BLaER1 treated with 17β-estradiol and CSF1 and Interleukin-3, amounts not matched to agents 10 nM and 100 nM (cell line): ENCODE measurements at regions not wholly inside any gene's neighbourhood (a gene's known extent, or its start where the extent isn't known, plus 50 kb on each side); places are given as distances from the start of the nearest gene placed in this dataset.

Experiments
- H3K27ac ChIP-seq, 11 experiments: shearing (Covaris generic); formaldehyde crosslinking; 2 replicates each; pipeline ENCODE4 v1.8.1; 2022
- H3K27me3 ChIP-seq, 11 experiments: shearing (Covaris generic); formaldehyde crosslinking; 2 replicates each; pipeline ENCODE4 v1.8.1; 2022
- H3K36me3 ChIP-seq, 11 experiments: shearing (Covaris generic); formaldehyde crosslinking; 2 replicates each; pipeline ENCODE4 v1.8.1; 2022
- H3K4me1 ChIP-seq, 10 experiments: shearing (Covaris generic); formaldehyde crosslinking; 2 replicates each; pipeline ENCODE4 v1.8.1; 2022
- H3K4me2 ChIP-seq, 11 experiments: shearing (Covaris generic); formaldehyde crosslinking; 2 replicates each; pipeline ENCODE4 v1.8.1; 2022
- H3K4me3 ChIP-seq, 10 experiments: shearing (Covaris generic); formaldehyde crosslinking; 2 replicates each; pipeline ENCODE4 v1.8.1; 2022
- H3K9ac ChIP-seq, 11 experiments: shearing (Covaris generic); formaldehyde crosslinking; 2 replicates each; pipeline ENCODE4 v1.8.1; 2022
- H3K9me3 ChIP-seq, 11 experiments: shearing (Covaris generic); formaldehyde crosslinking; replicated peaks in 1 of 11; 2 replicates each; pipeline ENCODE4 v1.8.1; 2022
- H4K20me1 ChIP-seq, 11 experiments: shearing (Covaris generic); formaldehyde crosslinking; 2 replicates each; pipeline ENCODE4 v1.8.1; 2022
- Cebpa-rat ChIP-seq, 11 experiments: shearing (Covaris generic); IDR thresholded peaks; 2 replicates each; pipeline ENCODE4 v1.8.1; 2022

GRCh38 chr20:63100926-63101699, 94.3 kb upstream of the BHLHE23 start:
- Histone ChIP-seq H3K27me3 (no peaks in the 10 kb centered on the region), H3K36me3 (no peaks in the 10 kb centered on the region), H3K27ac (peak overlapping the region in 2 of 11 experiments; percentile 98 to 99; a peak in 3 of 22 replicates), H3K4me3 (peak overlapping the region in 2 of 10 experiments; percentile 71; a peak in 2 of 20 replicates), H3K4me2 (peak overlapping the region in 8 of 11 experiments; percentile 3 to 92 (median 46); a peak in 16 of 22 replicates), H4K20me1 (peaks cover 0 to 35% (median 0%) of the 10 kb centered on the region in 11 experiments; a peak in 5 of 22 replicates), H3K4me1 (peaks cover 19 to 62% (median 43%) of the 10 kb centered on the region in 10 experiments), H3K9ac (peak overlapping the region in 4 of 11 experiments; percentile 23 to 94 (median 25); a peak in 2 of 22 replicates), H3K9me3 (peaks cover 0 to 7% (median 0%) of the 10 kb centered on the region in 11 experiments; a peak in 1 of 22 replicates)
- TF ChIP-seq Cebpa-rat (IDR thresholded peaks at IDR 0.05) = no peak

GRCh38 chr20:63100174-63100925, 93.6 kb upstream of the BHLHE23 start:
- H3K9ac ChIP-seq = peak overlapping the region in 2 of 11 experiments; percentile 25; a peak in 1 of 22 replicates

GRCh38 chr20:63099456-63100173, 92.9 kb upstream of the BHLHE23 start:
- no peak overlapping the region for H3K4me3 ChIP-seq
- no peaks in the 10 kb centered on the region for H3K36me3 ChIP-seq
- H3K4me1 ChIP-seq = peaks cover 9 to 62% (median 42%) of the 10 kb centered on the region in 10 experiments; a peak in 19 of 20 replicates
- H3K4me2 ChIP-seq = no peak overlapping the region
- TF ChIP-seq Cebpa-rat (IDR thresholded peaks at IDR 0.05) = no peak
- peaks cover 0 to 50% (median 0%) of the 10 kb centered on the region in 11 experiments; a peak in 5 of 22 replicates for H4K20me1 ChIP-seq
- H3K9ac ChIP-seq = no peak overlapping the region
- no peaks in the 10 kb centered on the region for H3K27me3 ChIP-seq
- H3K27ac ChIP-seq = no peak overlapping the region
- H3K9me3 ChIP-seq = peaks cover 0 to 7% (median 0%) of the 10 kb centered on the region in 11 experiments; a peak in 1 of 22 replicates

More at GRCh38 chr20:63100174-63100925, 93.6 kb upstream of the BHLHE23 start:
- H3K4me3 ChIP-seq = no peak overlapping the region
- no peak overlapping the region; a peak in 1 of 22 replicates for H3K27ac ChIP-seq
- H3K4me2 ChIP-seq = peak overlapping the region in 8 of 11 experiments; percentile 3 to 62 (median 44); a peak in 10 of 22 replicates
- no peaks in the 10 kb centered on the region for H3K36me3 ChIP-seq
- peaks cover 0 to 7% (median 0%) of the 10 kb centered on the region in 11 experiments; a peak in 1 of 22 replicates for H3K9me3 ChIP-seq
- TF ChIP-seq Cebpa-rat (IDR thresholded peaks at IDR 0.05) = no peak
- peaks cover 0 to 42% (median 0%) of the 10 kb centered on the region in 11 experiments; a peak in 5 of 22 replicates for H4K20me1 ChIP-seq
- peaks cover 16 to 62% (median 42%) of the 10 kb centered on the region in 10 experiments for H3K4me1 ChIP-seq
- no peaks in the 10 kb centered on the region for H3K27me3 ChIP-seq

GRCh38 chr20:63098195-63098810, 91.5 kb upstream of the BHLHE23 start:
- Histone ChIP-seq H3K9me3 (no peaks in the 10 kb centered on the region), H3K4me3 (no peak overlapping the region), H4K20me1 (peaks cover 0 to 51% (median 0%) of the 10 kb centered on the region in 11 experiments; a peak in 5 of 22 replicates), H3K27me3 (no peaks in the 10 kb centered on the region), H3K9ac (no peak overlapping the region), H3K4me2 (peak overlapping the region in 1 of 11 experiments; percentile 5; a peak in 1 of 22 replicates), H3K27ac (no peak overlapping the region), H3K36me3 (no peaks in the 10 kb centered on the region), H3K4me1 (peaks cover 7 to 65% (median 46%) of the 10 kb centered on the region in 10 experiments; a peak in 17 of 20 replicates)
- TF ChIP-seq Cebpa-rat (IDR thresholded peaks at IDR 0.05) = no peak

- H3K4me1 ChIP-seq = peaks cover 7 to 66% (median 48%) of the 10 kb centered on the region in 10 experiments; a peak in 17 of 20 replicates
- H3K4me3 ChIP-seq = no peak overlapping the region
- no peak overlapping the region for H3K9ac ChIP-seq
- H3K9me3 ChIP-seq = no peaks in the 10 kb centered on the region
- no peak overlapping the region for H3K27ac ChIP-seq
- peaks cover 0 to 51% (median 0%) of the 10 kb centered on the region in 11 experiments; a peak in 5 of 22 replicates for H4K20me1 ChIP-seq
- H3K36me3 ChIP-seq = no peaks in the 10 kb centered on the region
- H3K4me2 ChIP-seq = peak overlapping the region in 7 of 11 experiments; percentile 26 to 75 (median 71); a peak in 9 of 22 replicates
- no peak for TF ChIP-seq Cebpa-rat (IDR thresholded peaks at IDR 0.05)
- no peaks in the 10 kb centered on the region for H3K27me3 ChIP-seq
Measured at GRCh38 chr20:63097336-63097831, 90.6 kb upstream of the BHLHE23 start.

GRCh38 chr20:63096681-63097335, 90.0 kb upstream of the BHLHE23 start:
- Histone ChIP-seq H3K27me3 (no peaks in the 10 kb centered on the region), H3K27ac (no peak overlapping the region), H3K36me3 (no peaks in the 10 kb centered on the region), H3K4me3 (no peak overlapping the region), H3K4me2 (peak overlapping the region in 9 of 11 experiments; percentile 18 to 75 (median 69); a peak in 18 of 22 replicates), H3K4me1 (peaks cover 7 to 68% (median 49%) of the 10 kb centered on the region in 10 experiments; a peak in 17 of 20 replicates), H4K20me1 (peaks cover 0 to 51% (median 0%) of the 10 kb centered on the region in 11 experiments; a peak in 5 of 22 replicates), H3K9ac (peak overlapping the region in 1 of 11 experiments; percentile 10; a peak in 1 of 22 replicates), H3K9me3 (no peaks in the 10 kb centered on the region)
- TF ChIP-seq Cebpa-rat (IDR thresholded peaks at IDR 0.05) = no peak
